ENCODE measurements at regions not wholly inside any gene's neighbourhood (a gene's known extent, or its start where the extent isn't known, plus 50 kb on each side); places are given as distances from the start of the nearest gene placed in this dataset.

GRCh38 chr2:176652300-176653182 is 383.3 kb downstream of the MTX2 start:
- no peak for DNase-seq

- peak in 1 of 2 experiments; percentile 6 for DNase-seq
Measured at GRCh38 chr2:176653479-176654443, 384.5 kb downstream of the MTX2 start.

GRCh38 chr2:176656038-176656775 is 387.0 kb downstream of the MTX2 start:
- DNase-seq: no peak

- no peak for DNase-seq
Measured at GRCh38 chr2:176656776-176657140, 387.5 kb downstream of the MTX2 start.

GRCh38 chr2:176657393-176657792 is 388.2 kb downstream of the MTX2 start:
- DNase-seq: no peak

- DNase-seq: no peak
Measured at GRCh38 chr2:176658708-176659107, 389.5 kb downstream of the MTX2 start.

- no peak for DNase-seq
Measured at GRCh38 chr2:176662753-176663152, 393.5 kb downstream of the MTX2 start.

- DNase-seq: no peak
Measured at GRCh38 chr2:176664478-176664877, 395.2 kb downstream of the MTX2 start.

GRCh38 chr2:176665086-176665485 is 395.8 kb downstream of the MTX2 start:
- no peak for DNase-seq

- DNase-seq: no peak
Measured at GRCh38 chr2:176668912-176669311, 399.7 kb downstream of the MTX2 start.

- DNase-seq: no peak
Measured at GRCh38 chr2:176669398-176670174, 400.3 kb downstream of the MTX2 start.

GRCh38 chr2:176675271-176675949 is 406.2 kb downstream of the MTX2 start:
- no peak for DNase-seq

- DNase-seq: no peak
Measured at GRCh38 chr2:176677746-176678265, 408.6 kb downstream of the MTX2 start.

GRCh38 chr2:176678571-176678970 is 409.3 kb downstream of the MTX2 start:
- DNase-seq: no peak

GRCh38 chr2:176679061-176679669 is 409.9 kb downstream of the MTX2 start:
- DNase-seq: no peak

- no peak for DNase-seq
Measured at GRCh38 chr2:176680916-176681516, 411.8 kb downstream of the MTX2 start.

- no peak for DNase-seq
Measured at GRCh38 chr2:176681584-176682115, 412.4 kb downstream of the MTX2 start.

- DNase-seq: no peak
Measured at GRCh38 chr2:176682278-176682677, 413.0 kb downstream of the MTX2 start.

GRCh38 chr2:176683618-176684111 is 414.4 kb downstream of the MTX2 start:
- DNase-seq: no peak

- DNase-seq: no peak
Measured at GRCh38 chr2:176685908-176686307, 416.7 kb downstream of the MTX2 start.
